GM21528 (cell line): ENCODE measurements at regions not wholly inside any gene's neighbourhood (a gene's known extent, or its start where the extent isn't known, plus 50 kb on each side); places are given as distances from the start of the nearest gene placed in this dataset.
"Not testable (repeated sequence)": the region's sequence is repeated elsewhere in the genome, so short reads cannot be mapped to it uniquely, and the experiment has no call there.

Source experiments
- ATAC-seq: cut with Tn5 transposase; IDR thresholded peaks from one replicate; pipeline ENCODE4 v1.9.1; 2021; ENCODE audit warnings: mild to moderate bottlenecking, moderate library complexity; ENCODE audit not compliant: unreplicated experiment, low FRiP score

DNA sequence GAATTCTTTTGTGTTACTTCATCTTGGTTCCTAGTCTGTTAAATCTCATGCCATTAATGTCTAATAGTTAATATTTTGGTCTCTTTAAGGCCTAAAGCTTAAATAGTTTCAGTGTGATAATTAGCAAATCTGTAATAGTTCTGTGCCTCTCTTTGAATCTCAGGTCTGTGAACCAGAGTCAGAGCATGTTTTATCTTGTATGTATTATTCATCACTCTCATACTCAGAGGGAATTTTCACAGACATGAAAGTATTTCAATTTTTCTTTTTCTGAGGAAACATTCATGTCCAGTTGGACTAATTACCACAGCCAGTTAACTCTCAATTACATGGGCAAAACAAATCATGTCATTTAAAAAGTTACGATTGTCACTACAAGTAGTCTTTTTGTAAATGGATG, 931.9 kb upstream of the SLC39A10 start:
- ATAC-seq: no peak

DNA sequence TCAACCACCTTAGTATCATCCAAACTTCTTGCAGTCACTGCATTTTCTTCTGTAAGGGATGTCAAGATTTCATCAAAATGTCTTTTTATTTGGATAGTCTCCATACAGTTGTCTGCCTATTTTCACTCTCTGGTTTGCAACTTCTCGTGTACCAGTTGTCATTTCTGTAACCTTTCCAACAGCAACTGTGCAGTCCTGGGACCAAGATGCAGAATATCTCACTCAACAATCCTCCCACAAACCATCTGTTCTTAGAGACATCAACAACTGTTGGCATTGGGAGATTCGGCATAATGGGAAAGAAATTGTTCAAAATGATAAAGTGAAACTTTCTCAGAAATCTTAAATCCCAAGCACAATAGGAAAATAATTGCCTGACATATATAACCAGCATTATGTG, 933.6 kb upstream of the SLC39A10 start:
- ATAC-seq: no peak

DNA sequence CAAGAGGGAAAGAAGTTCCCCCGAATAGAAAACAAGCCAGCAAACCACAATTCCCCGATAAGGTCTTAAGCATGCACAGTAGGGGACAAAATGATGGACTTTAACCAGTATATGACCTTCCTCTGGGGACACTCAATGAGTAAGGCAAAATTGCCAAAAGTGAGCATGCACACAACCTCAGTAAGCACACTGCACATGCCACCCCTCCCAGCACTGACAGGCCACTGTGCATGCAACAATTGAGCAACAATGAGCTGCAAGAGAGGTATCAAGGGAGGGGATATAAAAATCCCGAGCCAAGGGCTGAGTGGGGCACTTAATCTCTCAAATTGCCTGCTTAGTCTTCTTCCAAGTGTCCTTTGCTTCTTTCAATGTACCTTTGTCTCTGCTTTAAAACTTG, 935.8 kb upstream of the SLC39A10 start:
- no peak for ATAC-seq

DNA sequence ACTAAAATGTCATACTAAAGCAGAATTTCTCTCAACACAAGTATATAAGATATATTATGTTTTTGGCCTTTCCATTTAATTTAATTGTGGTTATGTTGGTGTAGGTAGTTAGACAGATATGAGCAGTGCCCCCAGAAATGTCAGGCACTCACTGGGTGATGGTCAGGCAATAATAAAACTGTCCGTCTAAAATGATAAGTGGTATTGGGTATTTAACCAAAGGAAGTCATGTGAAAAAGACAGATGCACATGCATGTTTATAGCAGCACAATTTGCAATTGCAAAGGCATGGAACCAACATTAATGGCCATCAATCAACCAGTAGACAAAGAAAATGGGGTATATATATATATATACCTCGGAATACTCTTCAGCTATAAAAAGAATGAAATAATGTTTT, 936.6 kb upstream of the SLC39A10 start:
- ATAC-seq: no peak

DNA sequence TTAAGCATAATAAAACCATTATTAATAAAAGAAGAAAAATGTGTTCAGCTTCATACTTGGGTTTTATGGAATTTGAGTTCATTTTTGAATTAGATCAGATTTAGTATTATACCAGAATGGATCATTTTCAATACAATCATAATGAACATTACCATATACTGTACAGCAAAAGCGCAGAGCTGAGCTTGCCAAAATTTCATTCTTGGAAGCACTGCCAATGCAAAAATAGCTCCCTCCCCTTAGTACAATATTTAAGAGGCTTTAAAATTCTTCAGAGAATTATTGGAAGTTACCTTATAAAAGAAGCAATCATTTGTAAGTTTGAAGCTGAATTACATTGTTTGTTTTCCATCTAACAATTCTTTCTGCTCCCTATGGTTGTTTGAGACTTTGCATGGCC, 938.1 kb upstream of the SLC39A10 start:
- no peak for ATAC-seq

DNA sequence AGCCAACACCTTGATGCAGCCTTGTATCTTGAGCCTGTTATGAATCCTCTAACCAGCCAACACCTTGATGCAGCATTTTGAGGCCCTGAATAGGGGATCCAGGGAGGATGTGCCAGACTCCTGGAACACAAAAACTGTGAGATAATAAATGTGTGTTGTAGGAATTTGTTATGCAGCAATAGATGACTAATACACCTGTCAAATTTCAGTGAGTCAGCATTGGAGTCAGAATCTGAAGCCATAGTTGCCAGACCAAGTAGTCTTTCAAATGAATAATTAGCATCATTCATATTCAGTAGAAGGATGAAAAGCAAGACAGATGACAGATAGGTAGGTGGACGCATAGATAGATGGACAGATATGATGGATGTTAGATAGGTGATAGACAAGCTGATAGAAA, 942.5 kb upstream of the SLC39A10 start:
- ATAC-seq: no peak

DNA sequence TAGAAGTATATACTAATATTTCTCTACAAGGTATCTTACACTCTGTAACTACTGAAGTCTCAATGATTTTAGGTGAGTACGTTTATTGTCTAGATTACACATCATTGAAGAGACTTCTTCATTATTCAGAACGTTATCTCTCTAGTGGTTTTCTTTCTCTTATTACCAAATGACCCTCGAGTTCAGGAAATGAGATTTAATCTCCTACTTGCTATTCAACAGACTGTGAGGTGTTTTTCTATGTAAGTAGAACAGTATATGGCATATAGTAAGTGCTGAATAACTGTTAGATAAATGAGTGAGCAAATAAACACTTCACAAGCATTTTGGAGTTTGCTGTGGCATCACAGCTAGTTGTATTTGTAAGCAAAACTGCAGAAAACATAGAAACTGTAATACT, 947.2 kb upstream of the SLC39A10 start:
- no peak for ATAC-seq

DNA sequence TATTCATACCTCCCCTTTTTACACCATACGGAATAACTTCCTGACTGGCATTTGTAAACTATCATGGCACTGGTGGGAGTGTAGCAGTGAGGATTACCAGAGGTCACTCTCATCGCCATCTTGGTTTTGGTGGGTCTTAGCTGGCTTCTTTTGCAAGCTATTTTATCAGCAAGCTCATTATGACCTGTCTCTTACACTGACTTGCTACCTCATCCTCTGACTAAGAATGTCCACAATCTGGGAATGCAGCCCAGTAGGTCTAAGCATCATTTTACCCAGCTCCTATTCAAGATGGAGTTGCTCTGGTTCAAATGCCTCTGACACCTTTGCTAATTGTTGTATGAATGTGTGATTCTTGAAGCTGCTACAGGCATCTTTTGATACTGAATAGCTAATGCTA, 950.8 kb upstream of the SLC39A10 start:
- ATAC-seq: no peak

DNA sequence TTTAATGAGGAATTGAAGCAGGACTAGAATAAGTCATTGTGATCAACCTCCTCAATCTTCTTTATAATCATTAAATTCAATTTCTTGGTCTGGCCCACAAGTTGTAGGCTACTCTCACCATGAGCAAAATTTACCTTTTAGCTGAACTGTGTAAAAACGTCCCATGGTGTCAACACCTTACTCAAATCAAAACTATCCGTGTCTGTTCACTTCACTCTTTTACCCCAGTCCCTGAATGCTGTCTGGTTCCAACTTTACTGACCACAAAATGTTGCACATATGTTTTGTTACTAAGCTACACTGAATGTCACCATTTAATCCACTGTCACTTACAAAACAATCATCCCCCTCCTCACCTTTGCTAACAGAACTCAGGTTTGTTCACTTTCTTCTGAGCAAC, 951.6 kb upstream of the SLC39A10 start:
- no peak for ATAC-seq

DNA sequence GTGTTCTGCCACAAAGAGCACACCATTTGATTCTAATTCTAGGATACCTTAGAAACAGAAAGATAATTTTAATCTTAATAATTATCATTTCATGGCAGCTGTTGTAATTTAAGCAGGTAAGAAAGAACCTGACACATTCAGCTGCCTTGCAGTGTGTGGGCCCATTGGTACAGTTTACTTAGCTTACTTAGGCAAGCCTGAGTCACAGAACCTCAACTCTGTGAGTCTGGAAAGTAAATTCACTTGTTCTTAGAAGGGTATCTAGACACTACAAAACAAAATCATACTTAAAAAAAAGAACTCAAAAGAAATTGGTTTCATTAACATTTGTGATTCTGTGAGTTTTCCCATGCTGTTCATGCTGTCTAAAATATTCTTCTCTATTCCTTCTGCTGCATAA, 956.3 kb upstream of the SLC39A10 start:
- no peak for ATAC-seq

DNA sequence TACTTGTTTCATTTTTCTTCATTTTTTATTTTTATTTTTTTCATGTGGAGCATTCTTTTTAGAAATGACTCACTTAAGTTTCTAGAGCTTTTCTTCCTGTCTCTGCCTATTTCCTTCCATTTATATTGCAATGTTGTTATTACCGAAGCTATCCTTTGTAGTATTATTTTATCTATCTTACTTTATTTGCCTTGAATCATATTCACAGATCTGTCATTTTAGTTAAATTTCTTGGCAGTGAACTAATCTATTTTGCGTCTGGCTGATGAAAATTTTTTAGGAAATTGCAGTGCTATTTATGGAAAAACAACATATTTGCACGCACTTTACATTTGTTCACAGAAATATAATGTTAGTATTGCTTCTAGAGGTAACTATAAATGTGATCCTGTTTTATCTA, 956.9 kb upstream of the SLC39A10 start:
- no peak for ATAC-seq

DNA sequence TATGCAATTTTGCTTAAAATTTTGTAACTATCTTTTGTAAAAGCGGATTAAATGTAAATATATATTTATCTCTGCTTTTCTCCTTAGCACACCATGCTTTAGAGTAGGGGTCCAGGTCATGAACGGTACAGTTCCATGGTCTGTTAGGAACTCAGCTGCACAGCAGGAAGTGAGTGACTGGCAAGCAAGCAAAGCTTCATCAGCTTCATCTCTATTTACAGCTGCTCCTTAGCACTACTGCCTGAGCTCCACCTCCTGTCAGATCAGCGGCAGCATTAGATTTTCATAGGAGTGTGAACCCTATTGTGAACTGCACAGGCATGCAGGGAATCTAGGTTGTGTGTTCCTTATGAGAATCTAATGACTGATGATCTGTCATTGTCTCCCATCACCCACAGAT, 959.0 kb upstream of the SLC39A10 start:
- ATAC-seq: no peak

DNA sequence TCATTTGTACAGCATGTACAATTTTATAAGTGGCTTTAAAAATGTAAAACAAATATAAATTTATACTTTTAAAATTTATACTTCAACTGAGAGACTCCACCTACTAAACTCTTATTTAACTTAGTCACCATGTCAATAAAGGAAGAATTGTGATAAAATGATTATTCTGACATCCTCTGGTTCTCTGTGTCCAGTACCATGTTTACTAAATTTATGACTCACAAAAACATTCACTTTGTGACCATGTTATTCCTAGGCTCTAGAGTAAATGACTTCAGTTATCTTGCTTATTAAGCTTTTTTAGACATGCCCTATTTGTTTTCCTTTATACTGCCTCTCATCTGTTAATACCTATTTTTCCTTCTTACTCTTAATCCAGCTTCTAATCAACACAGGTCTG, 959.6 kb upstream of the SLC39A10 start:
- ATAC-seq: no peak

DNA sequence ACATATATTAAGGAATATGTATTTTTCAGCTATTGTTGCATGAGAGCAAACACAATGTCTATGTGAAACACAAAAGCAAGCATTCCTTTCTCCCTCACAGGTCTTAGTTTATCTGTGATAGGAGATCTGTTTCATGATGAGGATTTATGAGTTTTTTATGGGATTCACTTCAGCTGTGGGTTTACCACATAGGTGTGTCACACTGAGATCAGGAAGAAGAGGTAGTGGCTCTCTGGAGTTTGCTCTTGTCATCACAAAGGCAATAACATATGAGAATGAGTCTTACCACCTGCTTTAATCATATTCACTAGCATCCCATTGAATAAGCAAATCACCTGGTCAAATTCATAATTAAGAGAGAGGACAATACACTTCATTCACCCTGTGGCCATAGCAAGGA, 960.3 kb upstream of the SLC39A10 start:
- no peak for ATAC-seq

DNA sequence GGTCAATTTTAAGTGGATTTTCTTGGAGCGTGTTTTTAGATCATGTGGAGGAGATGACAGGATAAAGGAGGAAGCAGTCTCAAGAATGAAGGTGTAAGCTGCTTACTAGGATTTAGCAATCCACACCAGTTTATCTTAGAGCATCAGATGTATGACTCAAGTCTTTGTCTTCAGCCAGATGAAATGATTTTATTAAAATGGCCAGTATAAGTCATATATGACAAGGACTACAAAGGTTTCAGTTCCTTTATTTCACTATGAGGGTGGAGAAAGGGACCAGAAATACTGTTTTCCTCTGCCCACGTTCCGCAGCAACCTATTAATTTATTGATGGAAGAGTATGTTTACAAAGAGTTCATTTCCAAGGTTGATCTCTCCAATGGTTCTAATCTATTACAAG, 970.5 kb upstream of the SLC39A10 start:
- no peak for ATAC-seq

DNA sequence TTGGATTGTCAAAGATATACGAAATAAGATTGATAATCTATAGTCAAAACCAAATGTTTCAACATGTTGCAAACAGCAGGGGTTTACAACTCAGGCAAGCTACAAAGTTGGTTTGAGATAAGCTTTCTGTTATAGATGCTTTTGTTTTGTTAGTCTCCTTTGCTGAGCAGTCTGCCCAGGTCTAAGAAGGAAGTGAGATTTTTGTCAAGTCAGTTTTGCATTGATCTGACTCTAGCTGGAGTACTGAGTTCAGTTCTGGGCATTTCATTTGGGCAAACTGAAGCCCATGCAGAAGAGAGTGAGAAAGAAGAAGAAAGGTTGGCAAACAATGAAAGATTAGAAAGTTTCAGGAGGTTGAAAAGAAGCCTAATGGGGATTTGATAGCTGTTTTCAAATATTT, 983.0 kb upstream of the SLC39A10 start:
- ATAC-seq: no peak

DNA sequence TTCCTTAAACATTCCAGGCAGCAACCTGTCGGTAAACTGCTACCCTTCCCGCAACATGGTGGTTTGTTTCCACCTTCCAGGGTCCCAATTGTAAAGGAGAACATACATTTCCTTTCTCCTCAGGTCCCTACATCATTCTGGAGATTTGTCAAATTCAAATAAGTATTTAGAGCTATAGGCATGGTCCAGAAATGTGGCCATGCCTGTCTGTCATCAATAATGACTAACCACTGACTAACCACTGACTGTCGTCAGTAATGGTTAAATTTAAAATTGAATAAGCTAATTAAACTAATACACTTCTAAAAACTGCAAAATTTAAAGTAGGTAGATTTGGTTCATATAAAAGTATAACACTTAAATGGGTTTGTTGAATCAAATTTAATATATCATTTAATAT, 984.0 kb upstream of the SLC39A10 start:
- no peak for ATAC-seq

DNA sequence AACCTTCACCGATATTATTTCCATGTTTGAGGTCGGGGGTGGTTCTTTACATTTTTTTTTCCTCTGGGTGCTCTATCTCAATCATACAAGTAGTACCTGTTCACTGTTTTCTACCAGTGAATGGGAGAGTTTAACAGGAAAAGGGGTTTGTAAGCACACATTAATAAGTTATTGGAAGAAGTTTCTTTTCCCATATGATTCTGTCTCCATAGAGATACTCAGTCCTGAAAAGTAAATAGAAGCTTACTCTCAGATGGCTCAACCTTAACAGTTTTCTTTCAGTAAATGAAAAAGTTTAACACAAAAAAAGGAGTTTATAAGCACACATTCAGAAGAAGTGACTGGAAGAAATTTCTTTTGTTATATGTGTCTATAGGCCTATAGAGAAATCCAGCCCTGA, 995.6 kb upstream of the SLC39A10 start:
- ATAC-seq: no peak

DNA sequence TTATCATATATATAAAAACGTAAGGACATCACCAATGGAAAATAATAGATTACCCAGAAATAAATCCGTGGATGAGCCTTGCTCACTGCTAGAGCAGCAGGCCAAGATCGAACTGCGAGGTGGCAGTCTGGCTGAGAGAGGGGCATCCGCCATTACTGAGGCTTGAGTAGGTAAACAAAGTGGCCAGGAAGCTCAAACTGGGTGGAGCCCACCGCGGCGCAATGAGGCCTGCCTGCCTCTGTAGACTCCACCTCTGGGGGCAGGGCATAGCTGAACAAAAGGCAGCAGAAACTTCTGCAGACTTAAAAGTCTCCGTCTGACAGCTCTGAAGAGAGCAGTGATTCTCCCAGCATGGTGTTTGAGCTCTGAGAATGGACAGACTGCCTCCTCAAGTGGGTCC, 1018.0 kb upstream of the SLC39A10 start:
- not testable (repeated sequence) for ATAC-seq

DNA sequence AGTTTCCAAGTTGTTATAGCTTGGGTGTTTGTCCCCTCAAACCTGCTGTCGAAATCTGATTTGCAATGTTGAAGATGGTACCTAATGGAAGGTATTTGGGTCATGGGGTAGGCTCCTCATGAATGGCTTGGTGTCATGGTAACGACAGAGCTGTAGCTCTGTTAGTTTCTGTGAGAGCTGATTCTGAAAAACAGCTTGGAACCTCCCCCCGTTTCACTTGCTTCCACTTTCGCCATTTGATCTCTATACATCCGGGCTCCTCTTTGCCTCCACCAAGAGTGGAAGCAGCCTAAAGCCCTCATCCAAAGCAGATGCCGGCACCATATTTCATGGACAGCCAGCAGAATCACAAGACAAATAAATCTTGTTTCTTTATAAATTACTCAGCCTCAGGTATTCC, 1035.1 kb upstream of the SLC39A10 start:
- ATAC-seq: no peak

DNA sequence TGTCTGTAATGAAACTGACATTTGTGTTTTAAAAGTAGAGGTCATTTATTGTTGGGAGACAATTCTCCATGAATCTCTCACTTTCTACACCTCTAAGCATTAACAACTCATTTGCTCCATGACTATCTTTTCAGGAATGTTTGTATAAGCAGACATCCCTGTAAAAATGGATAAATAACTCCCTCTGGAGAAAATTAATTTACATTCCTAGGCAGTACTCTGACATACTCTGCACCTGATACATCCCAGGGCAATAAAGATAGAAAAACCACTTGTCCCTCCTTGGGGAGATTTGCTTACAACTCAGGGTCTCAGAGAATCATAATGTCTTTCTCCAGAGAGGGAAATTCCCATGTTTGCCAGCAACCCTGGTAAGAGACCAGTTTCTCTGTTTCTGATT, 1037.7 kb upstream of the SLC39A10 start:
- ATAC-seq: no peak

DNA sequence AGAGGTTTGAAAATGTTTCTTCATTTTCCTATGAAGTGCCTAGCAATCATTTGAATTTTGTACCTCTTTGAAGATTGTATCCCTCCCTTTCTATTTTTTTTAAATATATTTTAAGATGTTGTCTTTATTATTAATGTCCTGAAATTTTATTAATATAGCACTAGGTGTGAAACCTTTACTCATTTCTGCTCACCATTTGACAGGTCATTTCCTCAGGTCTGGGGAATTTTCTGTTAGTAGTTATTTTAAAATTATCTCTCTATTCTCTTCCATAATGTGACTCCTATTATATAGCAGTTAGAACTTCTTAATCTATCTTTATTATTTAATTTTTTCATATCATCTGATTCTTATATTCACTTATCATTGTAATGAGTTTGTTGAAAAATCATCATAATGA, 1038.6 kb upstream of the SLC39A10 start:
- no peak for ATAC-seq

DNA sequence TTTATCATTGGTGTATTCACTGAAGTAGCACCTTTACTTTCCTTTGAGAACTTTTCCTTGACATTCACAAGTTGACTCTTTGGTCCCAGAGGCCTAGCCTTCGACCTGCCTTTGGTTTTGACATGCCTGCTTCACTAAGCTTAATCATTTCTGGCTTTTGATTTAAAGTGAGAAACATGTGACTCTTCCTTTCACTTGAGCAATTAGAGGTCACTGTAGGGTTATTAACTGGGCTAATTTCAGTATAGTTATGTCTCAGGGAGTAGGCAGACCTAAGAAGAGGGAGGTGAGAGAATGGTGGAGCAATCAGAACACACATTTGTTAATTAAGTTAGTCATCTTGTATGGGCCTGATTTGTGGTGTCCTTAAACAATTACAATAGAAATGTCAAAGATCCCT, 1040.7 kb upstream of the SLC39A10 start:
- ATAC-seq: peak; percentile 70

DNA sequence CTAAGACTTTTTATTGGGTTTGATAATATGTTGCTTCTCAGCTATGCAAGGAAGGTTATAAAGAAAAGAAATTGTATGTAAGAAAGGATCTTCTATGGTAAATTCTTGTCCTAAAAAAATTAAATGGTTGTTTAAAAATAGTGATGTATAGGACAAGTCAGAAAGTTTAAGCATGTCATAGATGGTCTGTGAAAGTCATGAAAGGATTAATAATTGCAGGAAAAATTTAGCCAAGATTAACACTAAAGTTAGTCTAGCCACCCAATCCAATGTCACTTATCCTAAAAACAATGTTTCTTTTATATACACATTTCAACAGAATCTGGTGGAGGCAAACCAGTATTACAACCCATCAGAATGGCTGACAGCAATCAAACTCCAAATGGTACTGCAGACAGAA, 1046.7 kb upstream of the SLC39A10 start:
- ATAC-seq: no peak
